IPS DF 6.9 (cell line): ENCODE measurements at regions not wholly inside any gene's neighbourhood (a gene's known extent, or its start where the extent isn't known, plus 50 kb on each side); places are given as distances from the start of the nearest gene placed in this dataset.

Experiments used
- DNase-seq: peaks from one replicate; pipeline ENCODE4 v3.0.0-alpha.2; 2013; ENCODE audit warnings: low read depth, low spot score
- H3K27ac ChIP-seq: one replicate; pipeline ENCODE4 v1.5.1; 2013; ENCODE audit warnings: low read length, control low read depth
- H3K27me3 ChIP-seq: 2 replicates; pipeline ENCODE4 v1.6.1; 2013; ENCODE audit warnings: mild to moderate bottlenecking, low read length; ENCODE audit not compliant: control insufficient read depth, insufficient read depth
- H3K36me3 ChIP-seq: 2 replicates; pipeline ENCODE4 v1.6.1; 2013; ENCODE audit warnings: low read length; ENCODE audit not compliant: control insufficient read depth, insufficient read depth
- H3K4me1 ChIP-seq: 2 replicates; pipeline ENCODE4 v1.6.1; 2013; ENCODE audit warnings: low read length; ENCODE audit not compliant: control insufficient read depth, insufficient read depth
- H3K4me3 ChIP-seq: 2 replicates; pipeline ENCODE4 v1.5.1; 2013; ENCODE audit warnings: mild to moderate bottlenecking, low read length
- H3K9me3 ChIP-seq: 2 replicates; pipeline ENCODE4 v1.6.1; 2013; ENCODE audit warnings: low read length, inconsistent platforms; ENCODE audit not compliant: control insufficient read depth, insufficient read depth
- WGBS: extraction: QIAGEN DNeasy Blood & Tissue Kit; methylation state at CpG from one replicate; pipeline ENCODE4 v1.1.7; 2013; ENCODE audit warnings: mixed read lengths, missing lambda C conversion rate; ENCODE audit not compliant: insufficient read length, insufficient coverage; 5-methylcytosine and 5-hydroxymethylcytosine counted together

GRCh38 chr2:180063494-180064092 lies 56.5 kb upstream of the CWC22 start:
- Histone ChIP-seq H3K27ac (no peak overlapping the region), H3K4me1 (no peaks in the 10 kb centered on the region; the same call in 1 of the 2 replicates), H3K9me3 (no peaks in the 10 kb centered on the region), H3K36me3 (no peaks in the 10 kb centered on the region), H3K27me3 (no peaks in the 10 kb centered on the region), H3K4me3 (no peak overlapping the region)
- no CpG with 5 or more reads among the region's 5 CpGs for WGBS
- DNase-seq, result no peak

- H3K4me1 ChIP-seq, result peaks cover 3% of the 10 kb centered on the region; the same call in 1 of the 2 replicates
- no peak for DNase-seq
- H3K27ac ChIP-seq, result no peak overlapping the region
- H3K9me3 ChIP-seq, result no peaks in the 10 kb centered on the region
- no peak overlapping the region for H3K4me3 ChIP-seq
- H3K27me3 ChIP-seq, result no peaks in the 10 kb centered on the region
- H3K36me3 ChIP-seq, result no peaks in the 10 kb centered on the region
- WGBS, result no CpG with 5 or more reads among the region's 4 CpGs
Observed at GRCh38 chr2:180062178-180062577, 55.1 kb upstream of the CWC22 start.

- Histone ChIP-seq H3K9me3 (no peaks in the 10 kb centered on the region), H3K4me3 (no peak overlapping the region), H3K4me1 (peaks cover 5% of the 10 kb centered on the region; the same call in 1 of the 2 replicates), H3K27me3 (no peaks in the 10 kb centered on the region), H3K27ac (no peak overlapping the region), H3K36me3 (no peaks in the 10 kb centered on the region)
- no peak for DNase-seq
- no CpG with 5 or more reads among the region's 3 CpGs for WGBS
Observed at GRCh38 chr2:180061546-180061945, 54.4 kb upstream of the CWC22 start.

- DNase-seq, result no peak
- Histone ChIP-seq H3K36me3 (no peaks in the 10 kb centered on the region), H3K27ac (no peak overlapping the region), H3K27me3 (no peaks in the 10 kb centered on the region), H3K4me3 (no peak overlapping the region), H3K4me1 (peaks cover 5% of the 10 kb centered on the region; the same call in 1 of the 2 replicates), H3K9me3 (no peaks in the 10 kb centered on the region)
- no CpG with 5 or more reads among the region's 11 CpGs for WGBS
Observed at GRCh38 chr2:180061085-180061484, 54.0 kb upstream of the CWC22 start.

- no peak overlapping the region for H3K27ac ChIP-seq
- peaks cover 5% of the 10 kb centered on the region; the same call in 1 of the 2 replicates for H3K4me1 ChIP-seq
- H3K36me3 ChIP-seq, result no peaks in the 10 kb centered on the region
- WGBS, result no CpG with 5 or more reads among the region's 4 CpGs
- H3K9me3 ChIP-seq, result no peaks in the 10 kb centered on the region
- DNase-seq, result no peak
- no peak overlapping the region for H3K4me3 ChIP-seq
- H3K27me3 ChIP-seq, result no peaks in the 10 kb centered on the region
Observed at GRCh38 chr2:180058993-180059392, 51.9 kb upstream of the CWC22 start.

- no peaks in the 10 kb centered on the region for H3K36me3 ChIP-seq
- H3K27me3 ChIP-seq, result no peaks in the 10 kb centered on the region
- H3K27ac ChIP-seq, result no peak overlapping the region
- DNase-seq, result no peak
- no peak overlapping the region for H3K4me3 ChIP-seq
- no CpG with 5 or more reads among the region's 10 CpGs for WGBS
- peaks cover 5% of the 10 kb centered on the region; the same call in 1 of the 2 replicates for H3K4me1 ChIP-seq
- no peaks in the 10 kb centered on the region for H3K9me3 ChIP-seq
Observed at GRCh38 chr2:180057706-180058412, 50.8 kb upstream of the CWC22 start.
